Stimulated activated effector memory CD8-positive, alpha-beta T cell treated with anti-CD3 and anti-CD28 coated beads, Interleukin-12 subunit alpha, Interleukin-12 subunit beta, amount 100 ng/mL, for 72 hours (primary cell): ENCODE measurements at regions not wholly inside any gene's neighbourhood (a gene's known extent, or its start where the extent isn't known, plus 50 kb on each side); places are given as distances from the start of the nearest gene placed in this dataset.

Experiments
- ATAC-seq: fragments of 150-1000 bp; cut with Tn5 transposase; 2 replicates; pipeline ENCODE4 v1.10.0; 2021
- DNase-seq, 2 donors: peaks; one replicate each; pipeline ENCODE4 v3.0.0; 2021 to 2022; ENCODE audit warnings: low spot score in 2 of 2
- H3K27ac Mint-ChIP-seq: one replicate; pipeline ENCODE4 v1.8.0; 2022; ENCODE audit warnings: mild to moderate bottlenecking, mixed read lengths
- H3K36me3 Mint-ChIP-seq: one replicate; pipeline ENCODE4 v1.8.0; 2022; ENCODE audit warnings: mild to moderate bottlenecking, mixed read lengths
- H3K4me1 Mint-ChIP-seq: one replicate; pipeline ENCODE4 v1.8.0; 2022; ENCODE audit warnings: mixed read lengths
- H3K4me3 Mint-ChIP-seq: one replicate; pipeline ENCODE4 v1.8.0; 2022; ENCODE audit warnings: mild to moderate bottlenecking, mixed read lengths
- H3K9me3 Mint-ChIP-seq: one replicate; pipeline ENCODE4 v1.8.0; 2022; ENCODE audit warnings: mixed read lengths

GRCh38 chr2:175630280-175631244 is 371.5 kb downstream of the LNPK start:
- Mint-ChIP-seq H3K27ac (no peak overlapping the region), H3K9me3 (no peaks in the 10 kb centered on the region), H3K36me3 (no peaks in the 10 kb centered on the region), H3K4me1 (no peaks in the 10 kb centered on the region), H3K4me3 (no peak overlapping the region)
- no peak for DNase-seq
- no peak for ATAC-seq

- no peak for ATAC-seq
- no peaks in the 10 kb centered on the region for H3K4me1 Mint-ChIP-seq
- no peak for DNase-seq
- H3K36me3 Mint-ChIP-seq, result no peaks in the 10 kb centered on the region
- H3K27ac Mint-ChIP-seq, result no peak overlapping the region
- H3K9me3 Mint-ChIP-seq, result no peaks in the 10 kb centered on the region
- no peak overlapping the region for H3K4me3 Mint-ChIP-seq
These were observed 373.8 kb downstream of the LNPK start for GRCh38 chr2:175628243-175628642.

DNA sequence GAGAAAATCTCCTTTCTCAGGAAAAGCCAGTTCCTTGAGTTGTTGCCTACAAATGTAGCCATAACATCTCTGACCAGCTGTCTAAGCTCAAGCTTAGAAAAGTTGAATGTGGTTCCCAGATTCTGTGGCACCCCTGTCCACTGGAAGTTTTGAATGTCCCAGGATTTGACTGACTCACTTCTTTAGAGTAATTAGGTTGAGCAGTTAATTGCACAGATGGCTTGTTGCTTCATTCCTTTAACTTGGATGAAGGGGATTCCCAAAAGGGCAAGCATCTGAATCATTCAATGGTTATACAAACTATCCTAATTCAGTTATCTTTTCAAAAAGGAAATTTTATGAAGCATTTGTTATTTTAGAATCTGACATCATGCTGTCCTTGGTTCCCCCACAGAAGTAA is 374.7 kb downstream of the LNPK start:
- ATAC-seq, result no peak
- Mint-ChIP-seq H3K36me3 (no peaks in the 10 kb centered on the region), H3K4me1 (no peaks in the 10 kb centered on the region), H3K4me3 (no peak overlapping the region), H3K9me3 (no peaks in the 10 kb centered on the region), H3K27ac (no peak overlapping the region)
- DNase-seq, result no peak

DNA sequence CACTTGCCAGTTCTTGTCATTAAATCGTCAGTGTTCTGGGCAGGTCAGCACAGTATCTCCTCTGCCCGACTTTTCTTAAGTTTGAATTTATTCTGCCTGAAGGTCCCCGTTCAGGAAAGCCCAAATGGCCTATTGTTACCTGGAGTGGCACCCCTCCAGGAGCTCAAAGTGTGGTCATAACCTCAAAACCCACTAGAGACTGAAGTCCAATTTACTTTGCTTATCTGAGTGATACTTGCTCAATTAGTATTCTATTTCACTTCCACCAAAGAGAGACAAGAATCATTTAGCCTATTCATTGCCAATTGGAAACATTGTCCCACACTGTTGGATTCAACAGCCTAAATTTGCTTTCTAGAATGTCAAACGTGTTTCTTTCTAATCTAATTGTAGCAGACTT is 375.3 kb downstream of the LNPK start:
- no peaks in the 10 kb centered on the region for H3K36me3 Mint-ChIP-seq
- ATAC-seq, result no peak
- no peak overlapping the region for H3K4me3 Mint-ChIP-seq
- H3K4me1 Mint-ChIP-seq, result no peaks in the 10 kb centered on the region
- no peak for DNase-seq
- H3K27ac Mint-ChIP-seq, result no peak overlapping the region
- H3K9me3 Mint-ChIP-seq, result no peaks in the 10 kb centered on the region

DNA sequence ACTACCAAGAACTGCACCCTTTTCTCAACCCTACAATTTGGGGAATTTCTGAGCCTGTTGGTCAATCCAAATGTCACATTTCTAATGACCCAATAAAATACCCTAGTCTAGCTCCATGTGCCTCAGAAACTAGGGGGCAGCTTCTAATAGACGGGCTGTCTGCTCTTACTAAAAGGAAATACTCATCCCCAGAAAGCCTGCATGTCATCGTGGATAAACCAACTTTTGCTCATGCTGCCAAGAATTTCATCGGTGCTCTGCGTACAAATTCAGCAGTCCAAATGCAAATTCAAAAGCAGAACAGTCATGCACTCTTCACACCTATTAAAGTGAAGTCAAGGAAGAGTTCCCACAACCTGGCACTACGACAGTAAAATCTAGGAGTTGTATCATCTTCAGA is 377.3 kb downstream of the LNPK start:
- no peaks in the 10 kb centered on the region for H3K4me1 Mint-ChIP-seq
- DNase-seq (no peak), ATAC-seq (no peak)
- no peaks in the 10 kb centered on the region for H3K36me3 Mint-ChIP-seq
- no peaks in the 10 kb centered on the region for H3K9me3 Mint-ChIP-seq
- no peak overlapping the region for H3K4me3 Mint-ChIP-seq
- H3K27ac Mint-ChIP-seq, result no peak overlapping the region

DNA sequence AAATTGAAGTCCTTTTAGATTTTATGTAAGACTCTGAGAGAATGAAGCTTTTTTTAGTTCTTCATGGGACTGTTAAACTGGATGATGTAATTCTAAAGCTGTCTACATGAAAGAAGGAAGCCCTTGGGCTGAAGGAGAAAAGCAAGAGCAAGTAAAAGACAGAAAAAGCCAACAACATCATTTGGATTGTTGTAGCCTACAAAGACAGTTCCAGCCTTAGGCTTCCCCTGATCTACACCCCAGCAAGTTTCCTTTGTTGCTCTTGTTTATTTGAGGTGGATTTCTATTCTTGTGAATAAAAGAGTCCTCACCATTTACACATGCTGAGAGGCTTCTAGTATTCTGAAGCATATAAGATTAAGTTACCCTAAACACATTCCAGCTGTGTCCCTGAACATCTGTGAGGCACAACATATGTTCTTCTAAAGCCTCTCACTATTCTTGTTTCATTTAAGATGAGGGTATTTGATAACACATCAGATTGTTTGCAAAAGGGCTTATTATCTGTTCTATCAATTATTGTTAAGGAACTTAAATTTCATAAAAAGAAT is 377.8 kb downstream of the LNPK start:
- Mint-ChIP-seq H3K9me3 (no peaks in the 10 kb centered on the region), H3K36me3 (no peaks in the 10 kb centered on the region), H3K4me3 (no peak overlapping the region), H3K27ac (no peak overlapping the region), H3K4me1 (no peaks in the 10 kb centered on the region)
- ATAC-seq (no peak), DNase-seq (no peak)

GRCh38 chr2:175621821-175622220 is 380.2 kb downstream of the LNPK start:
- Mint-ChIP-seq H3K4me3 (no peak overlapping the region), H3K4me1 (no peaks in the 10 kb centered on the region), H3K9me3 (no peaks in the 10 kb centered on the region), H3K27ac (no peak overlapping the region), H3K36me3 (no peaks in the 10 kb centered on the region)
- no peak for DNase-seq
- ATAC-seq, result peak; percentile 34

DNA sequence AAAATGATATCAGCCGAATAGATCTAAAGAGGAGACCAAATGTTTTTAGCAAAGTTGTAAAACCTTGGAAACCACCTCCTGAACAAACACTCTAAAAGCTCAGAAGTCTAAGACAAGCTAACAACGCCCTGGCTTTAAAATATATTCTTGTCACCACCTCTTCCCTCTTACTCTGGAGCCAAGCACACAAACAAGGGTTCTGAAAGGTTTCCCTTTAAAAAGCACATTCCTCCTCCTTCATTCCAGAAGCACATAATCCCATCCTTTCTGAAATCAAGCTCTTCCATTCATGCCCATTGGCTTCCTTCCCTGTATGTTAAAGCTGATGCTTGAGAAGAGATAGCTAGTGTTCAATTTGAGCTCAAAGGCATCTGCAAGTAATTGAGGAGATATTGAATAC is 382.0 kb downstream of the LNPK start:
- ATAC-seq (no peak), DNase-seq (no peak)
- H3K4me3 Mint-ChIP-seq, result no peak overlapping the region
- H3K36me3 Mint-ChIP-seq, result no peaks in the 10 kb centered on the region
- no peak overlapping the region for H3K27ac Mint-ChIP-seq
- H3K9me3 Mint-ChIP-seq, result no peaks in the 10 kb centered on the region
- no peaks in the 10 kb centered on the region for H3K4me1 Mint-ChIP-seq

- DNase-seq (no peak), ATAC-seq (no peak)
- H3K4me3 Mint-ChIP-seq, result no peak overlapping the region
- H3K9me3 Mint-ChIP-seq, result no peaks in the 10 kb centered on the region
- H3K4me1 Mint-ChIP-seq, result no peaks in the 10 kb centered on the region
- H3K27ac Mint-ChIP-seq, result no peak overlapping the region
- H3K36me3 Mint-ChIP-seq, result no peaks in the 10 kb centered on the region
These were observed 382.7 kb downstream of the LNPK start for GRCh38 chr2:175619179-175620045.

DNA sequence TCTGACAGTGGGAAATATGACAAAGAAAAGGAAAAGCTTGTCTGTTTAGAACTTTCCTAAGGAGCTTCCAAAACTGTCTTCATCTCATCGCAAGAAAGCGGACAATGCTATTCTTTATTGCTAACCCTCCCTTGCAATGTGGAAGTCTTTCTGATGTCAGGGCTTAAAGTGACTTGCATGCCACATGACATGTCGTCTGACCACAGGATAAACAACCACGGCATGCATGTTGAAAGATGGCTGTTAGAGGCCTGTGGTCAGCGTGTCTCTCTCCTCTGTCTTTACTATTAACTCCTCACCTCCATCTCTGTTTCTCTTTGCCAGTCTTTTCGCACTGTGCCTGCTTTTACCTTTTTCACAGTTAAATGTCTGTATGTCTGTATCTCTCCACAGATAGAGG is 389.8 kb downstream of the LNPK start:
- H3K27ac Mint-ChIP-seq, result no peak overlapping the region
- no peaks in the 10 kb centered on the region for H3K9me3 Mint-ChIP-seq
- no peak for DNase-seq
- no peak for ATAC-seq
- no peak overlapping the region for H3K4me3 Mint-ChIP-seq
- no peaks in the 10 kb centered on the region for H3K36me3 Mint-ChIP-seq
- no peaks in the 10 kb centered on the region for H3K4me1 Mint-ChIP-seq

GRCh38 chr2:175606010-175606841 is 395.8 kb downstream of the LNPK start:
- H3K27ac Mint-ChIP-seq, result no peak overlapping the region
- H3K4me1 Mint-ChIP-seq, result no peaks in the 10 kb centered on the region
- DNase-seq (no peak), ATAC-seq (no peak)
- no peaks in the 10 kb centered on the region for H3K36me3 Mint-ChIP-seq
- no peak overlapping the region for H3K4me3 Mint-ChIP-seq
- H3K9me3 Mint-ChIP-seq, result peaks cover 2% of the 10 kb centered on the region

DNA sequence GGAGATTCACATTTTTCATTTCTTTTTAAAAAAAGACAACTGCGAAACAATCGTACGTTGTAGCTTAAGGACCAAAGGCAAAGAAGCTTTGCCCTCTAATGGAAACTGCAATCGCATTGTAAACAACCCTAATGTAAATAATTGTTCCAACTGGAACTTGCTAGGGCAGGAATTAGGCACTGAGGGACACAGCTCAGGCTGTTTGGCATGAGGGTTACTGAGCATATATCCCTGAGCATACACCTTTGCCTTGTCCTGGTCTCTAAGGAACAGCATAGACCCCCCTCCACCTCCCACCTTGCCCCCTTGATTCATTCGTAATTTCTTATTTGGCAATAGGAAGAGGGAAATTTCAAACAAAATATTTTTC is 396.4 kb downstream of the LNPK start:
- no peak for ATAC-seq
- Mint-ChIP-seq H3K36me3 (no peaks in the 10 kb centered on the region), H3K4me3 (no peak overlapping the region), H3K9me3 (peaks cover 2% of the 10 kb centered on the region), H3K4me1 (no peaks in the 10 kb centered on the region), H3K27ac (no peak overlapping the region)
- DNase-seq, result no peak

- Mint-ChIP-seq H3K9me3 (peaks cover 2% of the 10 kb centered on the region), H3K4me3 (no peak overlapping the region), H3K4me1 (no peaks in the 10 kb centered on the region), H3K27ac (no peak overlapping the region), H3K36me3 (no peaks in the 10 kb centered on the region)
- ATAC-seq, result no peak
- no peak for DNase-seq
These were observed 400.1 kb downstream of the LNPK start for GRCh38 chr2:175601969-175602368.

- peaks cover 2% of the 10 kb centered on the region for H3K9me3 Mint-ChIP-seq
- no peak for ATAC-seq
- no peaks in the 10 kb centered on the region for H3K36me3 Mint-ChIP-seq
These were observed 401.9 kb downstream of the LNPK start for GRCh38 chr2:175599966-175600831.

More at GRCh38 chr2:175599966-175600831, 401.9 kb downstream of the LNPK start:
- no peaks in the 10 kb centered on the region for H3K4me1 Mint-ChIP-seq
- H3K4me3 Mint-ChIP-seq, result no peak overlapping the region
- no peak overlapping the region for H3K27ac Mint-ChIP-seq
- DNase-seq, result no peak
